ENCODE measurements at regions not wholly inside any gene's neighbourhood (a gene's known extent, or its start where the extent isn't known, plus 50 kb on each side); places are given as distances from the start of the nearest gene placed in this dataset.

- H3K9me3 ChIP-seq (replicated peaks; ENCODE audit: control insufficient read depth, insufficient read depth, low read length) = no peaks in the 10 kb centered on the region
- H4K20me1 ChIP-seq (replicated peaks; ENCODE audit: control insufficient read depth, extremely low read depth, insufficient read depth, low read length) = no peaks in the 10 kb centered on the region
- DNase-seq (ENCODE audit: low read depth, low spot score) (no peak), FAIRE-seq (no peak)
- H3K27ac ChIP-seq (ENCODE audit: insufficient read depth, low read depth, low read length) = no peak overlapping the region
- H3K9ac ChIP-seq (replicated peaks; ENCODE audit: extremely low read depth, insufficient read depth, low read length) = no peak overlapping the region
- H3K36me3 ChIP-seq (ENCODE audit: control insufficient read depth in 2 of 2, extremely low read depth in 1 of 2, insufficient read depth in 2 of 2, low read length in 2 of 2) = no peaks in the 10 kb centered on the region
- H3K27me3 ChIP-seq (ENCODE audit: control insufficient read depth in 2 of 2, insufficient read depth in 2 of 2, low read length in 2 of 2) = no peaks in the 10 kb centered on the region
- no peaks in the 10 kb centered on the region for H3K9me1 ChIP-seq (replicated peaks; ENCODE audit: control insufficient read depth, extremely low read depth, insufficient read depth, low read length)
- POLR2A ChIA-PET = no interaction called here
- H3K4me1 ChIP-seq (ENCODE audit: control insufficient read depth, extremely low read depth, insufficient read depth, low read length) = no peaks in the 10 kb centered on the region
- TF ChIP-seq GATA2 (IDR thresholded peaks at IDR 0.05; ENCODE audit: insufficient read depth, insufficient read length, low read depth, low read length) (no peak), MAX (IDR thresholded peaks at IDR 0.05; ENCODE audit: insufficient read depth, insufficient read length) (no peak), FOS (IDR thresholded peaks at IDR 0.05; ENCODE audit: borderline replicate concordance, insufficient read depth, low read length) (no peak), MYC (IDR thresholded peaks at IDR 0.05; ENCODE audit: low read depth, low read length) (no peak), CTCF (IDR thresholded peaks at IDR 0.05; ENCODE audit: extremely low read depth in 1 of 2, insufficient read depth in 1 of 2, low read depth in 1 of 2, low read length in 2 of 2) (no peak), JUN (IDR thresholded peaks at IDR 0.05; ENCODE audit: borderline replicate concordance, insufficient read depth, insufficient read length, low read depth) (no peak)
- H3K4me3 ChIP-seq (replicated peaks in 1 of 3; ENCODE audit: insufficient read depth in 1 of 3, low read depth in 1 of 3, low read length in 3 of 3) = no peak overlapping the region
- dilution Hi-C loops (cut with MboI; ENCODE audit: extremely low pct_ligation_motif_present, low sequenced_read_pairs) (no loop called here), intact Hi-C loops (cut with micrococcal nuclease) (no loop called here)
- no peaks in the 10 kb centered on the region for H3K79me2 ChIP-seq (ENCODE audit: control insufficient read depth, insufficient read depth, low read length)
- BruUV-seq (replicated peaks) = no TSS peak
- no peak overlapping the region for H3K4me2 ChIP-seq (ENCODE audit: insufficient read depth, low read length)
- CTCF ChIA-PET = no interaction called here
- H2AFZ ChIP-seq (ENCODE audit: low read depth, low read length) = no peak overlapping the region
Observed at GRCh38 chr2:239684271-239684810, 283.5 kb upstream of the HDAC4 start.
